EH (cell line): ENCODE measurements at regions not wholly inside any gene's neighbourhood (a gene's known extent, or its start where the extent isn't known, plus 50 kb on each side); places are given as distances from the start of the nearest gene placed in this dataset.
A peak's percentile ranks its signal among the peaks of the same experiment; 100 is the strongest.

Experiments used
- DNase-seq: peaks from one replicate; pipeline ENCODE4 v3.0.0-alpha.2; 2015; ENCODE audit warnings: low read depth

- no peak for DNase-seq
Observed at GRCh38 chr2:188851826-188852225, 122.3 kb upstream of the COL3A1 start.

DNA sequence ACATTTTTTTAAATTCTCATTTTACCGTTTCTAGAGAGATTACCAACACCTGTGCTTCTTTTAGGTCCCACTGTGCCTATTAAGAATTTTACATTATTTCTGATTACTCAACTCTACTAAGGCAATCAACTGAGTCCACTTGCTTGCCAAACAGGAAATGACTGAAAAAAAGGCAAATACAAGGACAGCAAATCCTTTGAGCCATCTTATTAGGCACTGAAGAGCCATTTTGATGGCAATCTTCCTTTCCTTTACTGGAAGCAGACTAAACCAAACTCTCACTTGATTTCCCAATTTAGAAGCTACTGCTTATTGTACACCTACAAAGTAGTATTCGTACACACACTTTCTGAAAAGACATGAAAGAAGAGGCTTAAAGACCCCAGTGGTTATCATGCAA is 121.4 kb upstream of the COL3A1 start:
- peak; percentile 51 for DNase-seq

DNA sequence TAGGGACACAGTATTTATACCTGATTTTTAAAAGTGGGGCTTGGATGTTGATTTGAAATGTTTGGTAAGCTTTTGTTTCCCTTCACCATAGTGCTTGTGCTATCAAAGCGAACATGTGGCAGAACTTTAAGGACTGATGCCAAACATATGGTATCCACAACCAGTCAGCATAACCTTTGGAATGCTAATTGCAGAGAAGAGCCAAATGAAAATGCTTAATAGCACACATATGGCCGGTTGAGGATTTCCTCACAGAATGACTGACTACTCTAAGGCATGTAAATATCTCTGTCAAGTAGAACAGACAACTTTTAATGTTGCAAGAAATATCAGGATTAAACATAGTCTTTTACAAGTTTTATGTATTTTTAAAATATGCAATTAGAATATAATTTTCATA is 120.9 kb upstream of the COL3A1 start:
- DNase-seq = peak; percentile 93

DNA sequence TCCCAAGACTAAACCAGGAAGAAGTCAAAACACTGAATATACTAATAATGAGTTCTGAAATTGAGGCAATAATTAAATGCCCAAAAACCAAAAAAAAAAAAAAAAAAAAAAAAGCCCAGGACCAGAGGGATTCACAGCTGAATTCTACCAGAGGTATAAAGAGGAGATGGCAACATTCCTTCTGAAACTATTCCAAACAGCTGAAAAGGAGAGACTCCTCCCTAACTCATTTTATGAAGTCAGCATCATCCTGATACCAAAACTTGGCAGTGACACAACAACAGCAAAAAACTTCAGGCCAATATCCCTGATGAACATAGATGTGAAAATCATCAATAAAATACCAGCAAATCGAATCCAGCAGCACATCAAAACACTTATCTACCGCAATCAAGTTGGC is 108.5 kb upstream of the COL3A1 start:
- DNase-seq = peak; percentile 24

- peak; percentile 34 for DNase-seq
Observed at GRCh38 chr2:188869550-188869949, 104.6 kb upstream of the COL3A1 start.

- peak; percentile 85 for DNase-seq
Observed at GRCh38 chr2:188870289-188870688, 103.9 kb upstream of the COL3A1 start.

- DNase-seq = no peak
Observed at GRCh38 chr2:188875104-188875503, 99.1 kb upstream of the COL3A1 start.

GRCh38 chr2:188878716-188879115 is 95.5 kb upstream of the COL3A1 start:
- DNase-seq = peak; percentile 28

GRCh38 chr2:188880740-188881139 is 93.4 kb upstream of the COL3A1 start:
- no peak for DNase-seq

- DNase-seq = no peak
Observed at GRCh38 chr2:188881434-188881833, 92.7 kb upstream of the COL3A1 start.

DNA sequence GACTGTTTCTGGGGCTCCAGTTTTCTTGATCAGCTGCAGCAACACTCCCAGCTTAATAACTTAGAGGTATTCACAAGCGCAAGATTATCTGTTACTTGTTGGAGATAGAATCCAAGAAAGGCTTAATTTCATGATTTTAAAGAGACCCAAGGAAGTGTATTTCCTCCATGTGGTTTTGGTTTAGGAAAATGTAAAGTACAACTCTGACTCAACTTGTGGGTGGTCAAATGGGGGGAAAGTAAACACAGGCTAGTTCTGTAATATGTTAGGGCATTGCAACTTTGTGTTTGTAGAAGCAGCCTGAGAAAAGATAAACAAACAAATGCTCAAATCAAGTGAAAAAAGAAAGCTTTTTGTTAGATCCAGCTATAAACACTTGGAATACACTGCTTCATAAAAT is 90.1 kb upstream of the COL3A1 start:
- DNase-seq = peak; percentile 74

DNA sequence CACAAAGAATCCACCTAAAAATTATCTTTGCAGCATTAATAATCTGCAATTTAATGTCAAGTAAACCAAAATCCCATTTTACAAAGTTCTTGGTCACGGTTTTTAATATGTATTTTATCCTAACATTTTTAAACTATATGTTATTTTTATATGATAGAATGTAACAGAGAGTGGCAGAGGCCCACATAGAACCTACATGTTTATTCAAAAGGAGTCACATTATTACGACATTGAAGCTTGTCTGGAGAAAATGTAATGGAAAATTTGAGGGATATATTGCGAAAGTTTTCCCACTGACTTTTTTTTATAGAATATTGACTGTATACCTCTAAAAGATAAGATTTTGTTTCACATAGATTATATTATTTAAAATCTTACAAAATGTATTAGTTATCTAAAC is 89.7 kb upstream of the COL3A1 start:
- peak; percentile 27 for DNase-seq

DNA sequence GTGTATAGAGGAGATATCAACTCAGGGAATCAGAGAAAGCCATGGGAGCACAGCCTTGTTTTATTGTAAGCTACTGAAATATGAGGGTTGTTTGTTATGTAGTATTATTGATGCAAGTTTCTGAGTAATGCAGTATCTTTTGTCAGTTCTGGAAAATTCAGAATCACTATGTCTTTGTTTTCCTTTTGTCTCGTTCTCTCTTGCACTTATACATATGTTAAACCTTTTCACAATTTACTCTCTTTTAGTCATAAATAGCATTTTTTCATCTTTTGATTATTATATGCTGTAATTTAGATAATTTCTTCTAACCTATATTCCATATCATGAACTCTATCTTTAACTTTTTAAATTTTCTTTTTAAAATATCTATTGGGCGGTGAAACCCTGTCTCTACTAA is 85.0 kb upstream of the COL3A1 start:
- DNase-seq = no peak

- DNase-seq = no peak
Observed at GRCh38 chr2:188890755-188891154, 83.4 kb upstream of the COL3A1 start.

DNA sequence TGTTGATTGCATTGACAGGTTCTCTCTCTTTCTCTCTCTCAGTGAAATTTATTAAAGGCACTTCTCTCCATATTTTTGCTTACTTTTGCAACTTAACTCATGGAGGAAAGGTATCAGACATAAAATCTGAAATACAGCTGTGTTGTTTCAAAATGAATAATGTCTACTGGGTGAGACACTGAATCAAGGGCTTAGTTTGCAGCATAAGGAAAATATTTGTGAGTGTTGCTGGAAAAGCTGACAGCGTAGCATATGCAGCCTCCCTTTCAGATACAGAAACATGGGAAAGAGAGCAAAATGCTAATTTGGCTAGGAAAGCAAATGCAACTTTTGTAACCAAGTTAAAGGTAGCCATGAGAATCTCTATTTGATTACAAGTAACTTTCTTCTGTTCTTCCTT is 81.5 kb upstream of the COL3A1 start:
- DNase-seq = no peak

- DNase-seq = no peak
Observed at GRCh38 chr2:188893972-188894371, 80.2 kb upstream of the COL3A1 start.

- no peak for DNase-seq
Observed at GRCh38 chr2:188894979-188895378, 79.2 kb upstream of the COL3A1 start.

DNA sequence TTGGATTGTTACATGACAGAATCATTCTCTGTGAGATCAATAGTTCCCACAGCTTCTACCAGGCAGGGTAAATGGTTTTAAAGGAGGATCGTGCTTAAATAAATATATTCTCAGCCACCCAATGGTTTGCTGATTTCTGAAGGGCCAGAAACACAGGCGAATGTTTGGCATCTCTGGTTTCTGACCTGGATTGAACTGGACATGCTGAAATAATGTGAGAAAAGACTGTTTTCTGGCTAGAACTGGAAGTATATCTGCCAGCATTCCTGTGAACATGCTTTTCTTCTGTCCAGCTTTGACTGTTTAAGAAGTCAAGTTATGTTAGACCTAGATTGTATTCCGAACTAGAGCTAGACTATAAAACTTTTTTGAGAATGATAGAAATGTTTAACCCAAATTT is 77.1 kb upstream of the COL3A1 start:
- DNase-seq = peak; percentile 76

DNA sequence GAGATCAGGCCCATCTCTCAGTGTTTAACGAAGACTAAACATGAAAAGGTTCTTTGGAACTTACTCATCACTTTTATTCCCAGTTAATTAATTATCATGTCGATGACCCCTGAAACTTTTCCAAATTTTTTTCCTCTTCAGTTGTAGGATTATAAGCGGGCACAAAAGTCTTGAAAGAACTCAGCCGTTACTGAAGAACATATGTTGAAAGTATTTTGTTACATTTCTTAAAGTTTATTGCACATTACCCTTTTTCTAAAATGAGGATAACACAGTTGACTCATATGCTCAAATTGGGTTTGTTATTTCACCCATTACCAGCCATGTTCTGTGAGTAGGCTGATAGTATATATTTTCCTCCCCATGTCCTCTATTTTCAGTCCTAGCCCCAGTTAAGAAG is 75.9 kb upstream of the COL3A1 start:
- DNase-seq = peak; percentile 78

GRCh38 chr2:188902901-188903491 is 71.2 kb upstream of the COL3A1 start:
- DNase-seq = peak; percentile 62

DNA sequence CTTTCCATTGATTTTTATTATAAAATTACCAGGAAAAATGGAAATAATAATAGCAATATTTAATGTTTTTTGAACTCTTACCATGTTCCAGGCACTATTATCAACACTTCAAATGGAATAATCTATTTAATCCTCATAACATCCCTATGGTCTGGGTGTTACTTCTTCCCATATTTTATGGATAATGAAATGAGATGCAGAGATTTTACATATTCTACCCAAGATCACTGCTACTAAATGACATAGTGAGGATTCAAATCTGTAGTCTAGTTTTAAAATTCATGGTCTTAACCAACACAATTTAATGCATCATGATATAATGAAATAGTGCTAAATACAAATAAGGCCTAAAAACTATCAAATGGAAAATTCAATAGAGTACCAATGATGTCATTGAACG is 70.4 kb upstream of the COL3A1 start:
- no peak for DNase-seq

DNA sequence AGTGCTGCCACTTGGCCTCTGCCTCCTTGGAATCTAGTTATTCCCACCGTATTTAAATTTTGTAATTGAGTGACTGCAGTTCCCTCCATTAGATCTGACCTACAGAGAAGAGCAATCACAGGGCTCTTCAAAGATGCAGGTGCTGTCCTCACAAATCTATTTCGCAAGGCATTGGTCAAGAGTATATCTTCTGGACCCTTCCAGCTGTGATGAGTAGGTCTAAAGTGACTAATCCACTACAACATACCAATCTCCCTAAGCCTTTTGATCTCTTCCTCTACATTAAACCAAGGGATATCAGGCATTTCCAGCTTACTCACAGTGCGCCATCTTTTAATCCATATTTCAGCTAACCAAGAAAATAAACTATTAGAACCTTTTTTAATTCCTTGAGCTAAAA is 65.1 kb upstream of the COL3A1 start:
- peak; percentile 6 for DNase-seq

GRCh38 chr2:188916736-188917135 is 57.4 kb upstream of the COL3A1 start:
- DNase-seq = no peak

DNA sequence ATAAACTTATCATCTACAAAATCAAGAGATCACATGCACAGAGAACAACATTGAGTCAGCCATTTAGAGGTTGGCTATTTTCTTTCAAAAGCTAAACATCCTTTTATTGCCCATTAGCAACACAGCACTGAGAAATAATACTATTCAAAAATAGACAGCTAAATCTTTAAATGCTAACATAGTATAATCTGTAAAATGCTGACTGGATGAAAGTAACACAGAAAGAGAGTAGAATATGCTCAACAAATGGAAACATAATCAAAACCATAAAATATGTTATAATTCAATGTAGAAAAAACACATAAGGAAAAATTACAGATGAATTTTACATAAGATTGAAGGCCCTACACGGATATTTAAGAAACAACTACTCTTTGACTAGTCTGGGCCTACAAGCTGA is 56.5 kb upstream of the COL3A1 start:
- no peak for DNase-seq

GRCh38 chr2:188919824-188920223 is 54.3 kb upstream of the COL3A1 start:
- DNase-seq = no peak
